ENCODE measurements at regions not wholly inside any gene's neighbourhood (a gene's known extent, or its start where the extent isn't known, plus 50 kb on each side); places are given as distances from the start of the nearest gene placed in this dataset.

DNA sequence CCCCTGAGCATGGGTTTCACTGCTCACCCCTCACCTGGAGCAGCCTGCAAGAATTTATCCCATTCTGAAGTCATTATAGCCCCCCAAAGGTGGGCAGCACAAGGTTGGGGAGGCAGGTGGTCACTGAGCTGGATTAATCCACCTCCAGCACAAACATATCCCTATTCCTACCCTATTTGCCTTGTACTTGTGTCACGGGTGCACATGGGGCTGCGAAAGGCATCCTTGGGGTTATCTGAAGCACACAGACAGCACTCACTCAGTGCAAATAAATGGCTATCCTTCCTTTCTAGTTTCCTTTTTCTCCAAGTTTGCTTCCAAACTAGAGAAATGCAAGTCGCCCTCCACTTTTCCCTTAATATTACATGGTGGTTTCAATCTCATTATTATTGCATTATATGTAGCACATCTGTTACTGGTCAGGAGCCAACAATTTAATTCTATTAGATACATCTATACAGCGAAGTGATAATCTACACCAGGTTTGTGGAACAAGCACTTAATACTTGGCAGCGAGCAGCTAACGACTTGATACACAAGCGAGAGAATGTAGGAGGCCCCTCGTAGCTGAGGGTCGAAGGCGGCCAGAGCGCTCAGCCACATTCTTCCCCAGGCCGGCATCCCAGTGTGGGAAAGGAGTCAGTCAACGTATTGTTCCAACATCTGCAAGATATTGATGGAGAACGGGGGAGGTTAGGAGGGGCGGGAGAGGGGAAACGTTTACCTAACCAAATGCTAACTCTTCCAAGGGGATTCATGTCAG, 121.3 kb upstream of the HABP2 start:
- H3K36me3 Mint-ChIP-seq (ENCODE audit: low read depth): no peaks in the 10 kb centered on the region
- no peaks in the 10 kb centered on the region for H3K4me1 Mint-ChIP-seq
- H3K4me3 Mint-ChIP-seq: no peak overlapping the region
- TF ChIP-seq, protein P1, sequence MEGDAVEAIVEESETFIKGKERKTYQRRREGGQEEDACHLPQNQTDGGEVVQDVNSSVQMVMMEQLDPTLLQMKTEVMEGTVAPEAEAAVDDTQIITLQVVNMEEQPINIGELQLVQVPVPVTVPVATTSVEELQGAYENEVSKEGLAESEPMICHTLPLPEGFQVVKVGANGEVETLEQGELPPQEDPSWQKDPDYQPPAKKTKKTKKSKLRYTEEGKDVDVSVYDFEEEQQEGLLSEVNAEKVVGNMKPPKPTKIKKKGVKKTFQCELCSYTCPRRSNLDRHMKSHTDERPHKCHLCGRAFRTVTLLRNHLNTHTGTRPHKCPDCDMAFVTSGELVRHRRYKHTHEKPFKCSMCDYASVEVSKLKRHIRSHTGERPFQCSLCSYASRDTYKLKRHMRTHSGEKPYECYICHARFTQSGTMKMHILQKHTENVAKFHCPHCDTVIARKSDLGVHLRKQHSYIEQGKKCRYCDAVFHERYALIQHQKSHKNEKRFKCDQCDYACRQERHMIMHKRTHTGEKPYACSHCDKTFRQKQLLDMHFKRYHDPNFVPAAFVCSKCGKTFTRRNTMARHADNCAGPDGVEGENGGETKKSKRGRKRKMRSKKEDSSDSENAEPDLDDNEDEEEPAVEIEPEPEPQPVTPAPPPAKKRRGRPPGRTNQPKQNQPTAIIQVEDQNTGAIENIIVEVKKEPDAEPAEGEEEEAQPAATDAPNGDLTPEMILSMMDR (IDR thresholded peaks at IDR 0.05): no peak
- H3K9me3 Mint-ChIP-seq: peaks cover 13% of the 10 kb centered on the region
- H3K27ac Mint-ChIP-seq: no peak overlapping the region
- peaks cover 11% of the 10 kb centered on the region for H3K27me3 Mint-ChIP-seq (ENCODE audit: low read depth, poor library complexity)
- DNase-seq: no peak

DNA sequence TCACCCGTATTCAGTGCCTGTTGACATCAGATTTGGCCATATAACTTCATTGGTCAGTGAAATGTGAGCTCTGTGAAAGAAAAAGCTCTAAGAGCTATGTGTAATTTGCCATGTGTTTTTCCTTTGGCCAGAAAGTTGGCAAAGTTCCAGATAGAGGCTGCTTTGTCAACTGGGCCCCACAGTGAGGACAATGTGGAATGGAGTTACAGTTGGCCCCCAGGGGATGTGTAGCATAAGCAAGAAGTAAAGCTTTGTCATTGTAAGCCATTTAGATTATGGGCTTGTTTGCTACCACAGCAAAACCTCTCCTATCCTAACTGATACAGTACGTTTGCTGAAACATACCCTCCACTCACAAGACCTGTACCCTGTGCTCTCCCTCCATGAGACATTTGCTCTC, 119.1 kb upstream of the HABP2 start:
- Mint-ChIP-seq H3K4me1 (no peaks in the 10 kb centered on the region), H3K27ac (no peak overlapping the region), H3K9me3 (peaks cover 13% of the 10 kb centered on the region), H3K36me3 (ENCODE audit: low read depth) (no peaks in the 10 kb centered on the region), H3K27me3 (ENCODE audit: low read depth, poor library complexity) (peaks cover 15% of the 10 kb centered on the region), H3K4me3 (no peak overlapping the region)
- TF ChIP-seq, protein P1 (IDR thresholded peaks at IDR 0.05): no peak
- no peak for DNase-seq

DNA sequence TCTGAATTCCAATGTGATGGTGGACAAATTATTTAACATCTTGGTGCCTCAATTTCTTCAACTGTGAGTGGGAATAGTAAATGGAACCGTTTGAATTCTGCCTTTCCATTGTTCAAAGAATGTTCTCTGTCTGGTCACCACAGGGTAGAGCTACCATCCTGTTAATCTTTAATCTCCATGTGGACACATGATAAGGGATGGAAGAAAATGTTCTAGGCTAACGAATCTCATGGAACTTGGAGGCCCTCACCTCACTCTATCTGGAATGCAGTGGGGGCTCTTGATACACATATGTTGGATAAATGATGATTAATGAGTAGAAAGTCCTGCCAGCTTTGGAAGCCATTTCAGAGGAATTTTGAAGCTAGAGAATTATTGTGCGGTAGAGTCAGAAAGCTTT, 118.5 kb upstream of the HABP2 start:
- H3K9me3 Mint-ChIP-seq: peaks cover 13% of the 10 kb centered on the region
- no peaks in the 10 kb centered on the region for H3K36me3 Mint-ChIP-seq (ENCODE audit: low read depth)
- no peak for DNase-seq
- H3K4me3 Mint-ChIP-seq: no peak overlapping the region
- no peaks in the 10 kb centered on the region for H3K4me1 Mint-ChIP-seq
- TF ChIP-seq, protein P1 (IDR thresholded peaks at IDR 0.05): no peak
- peaks cover 18% of the 10 kb centered on the region for H3K27me3 Mint-ChIP-seq (ENCODE audit: low read depth, poor library complexity)
- no peak overlapping the region for H3K27ac Mint-ChIP-seq

DNA sequence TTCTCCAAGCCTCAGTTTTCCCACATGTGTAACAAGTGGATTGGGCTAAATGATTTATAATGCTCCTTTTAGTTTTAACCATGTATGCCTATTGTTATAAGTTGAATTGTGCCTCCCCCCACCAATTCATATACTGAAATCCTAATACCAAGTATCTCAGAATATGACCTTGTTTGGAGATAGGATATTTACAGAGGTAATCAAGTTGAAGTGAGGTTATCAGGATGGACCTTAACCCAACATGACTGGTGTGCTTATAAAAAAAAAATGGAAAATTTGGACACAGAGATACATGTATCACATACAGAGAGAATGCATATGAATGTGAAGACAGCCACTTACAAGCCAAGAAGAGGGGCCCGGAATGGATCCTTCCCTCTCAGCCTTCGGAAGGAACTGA, 117.9 kb upstream of the HABP2 start:
- no peaks in the 10 kb centered on the region for H3K4me1 Mint-ChIP-seq
- TF ChIP-seq, protein P1 (IDR thresholded peaks at IDR 0.05): no peak
- H3K9me3 Mint-ChIP-seq: peaks cover 13% of the 10 kb centered on the region
- no peak overlapping the region for H3K27ac Mint-ChIP-seq
- DNase-seq: no peak
- no peaks in the 10 kb centered on the region for H3K36me3 Mint-ChIP-seq (ENCODE audit: low read depth)
- peaks cover 18% of the 10 kb centered on the region for H3K27me3 Mint-ChIP-seq (ENCODE audit: low read depth, poor library complexity)
- H3K4me3 Mint-ChIP-seq: no peak overlapping the region

DNA sequence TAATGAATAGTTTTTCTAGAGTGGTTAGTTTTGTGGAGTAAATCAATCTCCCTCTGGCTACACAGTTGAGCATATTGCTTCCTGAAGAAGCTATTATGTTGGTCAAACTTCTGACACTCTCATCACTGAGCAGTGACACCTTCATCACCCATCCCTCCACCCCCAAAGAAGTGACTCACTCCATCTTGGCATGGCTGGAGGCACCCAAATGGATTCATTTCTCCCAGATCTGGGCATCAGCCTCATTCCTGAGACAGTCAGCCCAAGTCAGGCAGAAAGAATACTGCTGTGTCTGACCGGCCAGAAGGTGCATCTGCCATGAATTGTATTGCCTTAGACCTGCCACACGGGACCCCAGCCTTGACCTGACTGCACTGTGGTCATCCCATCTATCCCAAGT, 117.0 kb upstream of the HABP2 start:
- TF ChIP-seq, protein P1 (IDR thresholded peaks at IDR 0.05): no peak
- Mint-ChIP-seq H3K27me3 (ENCODE audit: low read depth, poor library complexity) (peaks cover 20% of the 10 kb centered on the region), H3K4me3 (no peak overlapping the region), H3K4me1 (no peaks in the 10 kb centered on the region), H3K9me3 (peaks cover 9% of the 10 kb centered on the region), H3K27ac (no peak overlapping the region), H3K36me3 (ENCODE audit: low read depth) (no peaks in the 10 kb centered on the region)
- no peak for DNase-seq

DNA sequence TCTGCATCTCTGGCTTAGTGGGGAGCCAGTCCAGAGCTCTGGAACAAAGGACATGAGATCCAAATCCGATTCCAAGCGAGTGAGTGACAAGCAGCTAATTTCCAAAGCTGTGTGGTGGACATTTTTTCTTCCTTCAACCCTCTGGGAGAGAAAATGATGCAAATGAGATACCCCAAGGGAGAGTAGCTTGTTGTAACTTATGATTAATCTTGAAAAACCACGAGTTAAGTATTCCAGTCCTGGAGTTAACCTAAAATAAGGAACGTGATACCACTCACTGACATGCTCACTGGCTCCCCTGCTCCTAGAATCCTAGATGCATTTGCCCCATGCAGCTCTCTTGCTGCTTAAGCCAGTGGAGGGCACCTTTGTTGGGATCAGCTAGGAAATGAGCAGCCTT, 116.0 kb upstream of the HABP2 start:
- peaks cover 12% of the 10 kb centered on the region for H3K27me3 Mint-ChIP-seq (ENCODE audit: low read depth, poor library complexity)
- H3K4me1 Mint-ChIP-seq: no peaks in the 10 kb centered on the region
- H3K27ac Mint-ChIP-seq: no peak overlapping the region

More for the DNA sequence above, 116.0 kb upstream of the HABP2 start:
- TF ChIP-seq, protein P1 (IDR thresholded peaks at IDR 0.05): no peak
- H3K36me3 Mint-ChIP-seq (ENCODE audit: low read depth): no peaks in the 10 kb centered on the region
- H3K4me3 Mint-ChIP-seq: no peak overlapping the region
- H3K9me3 Mint-ChIP-seq: peaks cover 5% of the 10 kb centered on the region
- DNase-seq: no peak

Measured in nephron progenitor cell (in vitro differentiated cells).